Uterus (tissue), 2 donors: ENCODE measurements at regions not wholly inside any gene's neighbourhood (a gene's known extent, or its start where the extent isn't known, plus 50 kb on each side); places are given as distances from the start of the nearest gene placed in this dataset.

ENCODE experiments used
- CTCF ChIP-seq, 4 experiments: fragments of 200-600 bp in 2 of 4; fragments of 450-650 bp in 2 of 4; sonication (generic) in 2 of 4; IDR thresholded peaks; one replicate each; pipeline ENCODE4 v1.5.1; 2016 to 2019; ENCODE audit warnings: antibody characterized with exemption in 4 of 4, mild to moderate bottlenecking in 2 of 4, moderate library complexity in 1 of 4
- POLR2A ChIP-seq, 2 donors: fragments of 450-650 bp; IDR thresholded peaks; one replicate each; pipeline ENCODE4 v1.6.1; 2016; ENCODE audit warnings: antibody characterized with exemption in 2 of 2, mild to moderate bottlenecking in 1 of 2, moderate library complexity in 1 of 2

GRCh38 chr5:118711727-118712126 lies 276.6 kb downstream of the DTWD2 start:
- TF ChIP-seq CTCF (IDR thresholded peaks at IDR 0.05): no peak
- no peak for TF ChIP-seq POLR2A (IDR thresholded peaks at IDR 0.05)
